G401.6 (cell line): ENCODE measurements at regions not wholly inside any gene's neighbourhood (a gene's known extent, or its start where the extent isn't known, plus 50 kb on each side); places are given as distances from the start of the nearest gene placed in this dataset.
"Not testable (repeated sequence)": the region's sequence is repeated elsewhere in the genome, so short reads cannot be mapped to it uniquely, and the experiment has no call there.

ENCODE experiments used
- FAIRE-seq: peaks from 2 replicates; lab custom pipeline; 2012; peaks lifted over from hg19 to GRCh38; lab: Jason Lieb, UNC

- no peak for FAIRE-seq
Observed at GRCh38 chr5:101728933-101729332, 567.2 kb downstream of the SLCO4C1 start.

DNA sequence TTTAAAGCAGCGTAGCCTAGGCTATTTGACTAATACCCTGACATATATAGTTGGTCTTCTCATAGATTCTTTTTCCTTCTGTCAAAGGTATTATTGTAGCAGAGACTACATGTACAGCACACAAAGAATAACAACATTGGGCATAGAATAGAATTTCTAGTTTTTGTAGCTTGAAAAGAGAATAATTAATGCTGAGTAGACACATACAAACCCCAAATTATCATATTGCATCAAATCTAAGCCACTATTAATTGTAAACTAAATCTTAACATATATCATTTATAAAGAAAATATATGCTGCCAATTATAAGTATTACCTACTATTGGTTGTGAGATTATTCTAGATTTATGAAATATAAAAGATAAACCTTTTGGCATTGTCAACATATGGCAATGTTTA, 574.5 kb downstream of the SLCO4C1 start:
- no peak for FAIRE-seq

DNA sequence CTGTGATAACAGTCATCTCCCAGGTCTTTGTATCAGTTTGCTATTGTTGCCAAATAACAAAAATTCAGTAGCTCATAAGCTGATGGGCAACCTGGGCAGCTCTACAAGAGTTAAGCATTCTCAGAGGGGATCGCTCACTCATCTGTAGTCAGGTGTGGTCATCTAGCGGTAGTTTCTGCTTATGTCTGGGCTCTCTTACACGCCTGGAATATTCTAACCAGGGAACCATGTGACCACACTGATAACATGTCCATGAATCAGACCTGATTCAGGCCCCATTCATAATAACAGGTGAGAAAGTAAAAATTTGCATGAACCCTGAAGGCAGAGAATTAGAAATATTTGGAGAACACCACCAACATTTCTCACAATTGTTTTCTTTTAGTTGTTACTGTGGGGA, 576.1 kb downstream of the SLCO4C1 start:
- FAIRE-seq = no peak

DNA sequence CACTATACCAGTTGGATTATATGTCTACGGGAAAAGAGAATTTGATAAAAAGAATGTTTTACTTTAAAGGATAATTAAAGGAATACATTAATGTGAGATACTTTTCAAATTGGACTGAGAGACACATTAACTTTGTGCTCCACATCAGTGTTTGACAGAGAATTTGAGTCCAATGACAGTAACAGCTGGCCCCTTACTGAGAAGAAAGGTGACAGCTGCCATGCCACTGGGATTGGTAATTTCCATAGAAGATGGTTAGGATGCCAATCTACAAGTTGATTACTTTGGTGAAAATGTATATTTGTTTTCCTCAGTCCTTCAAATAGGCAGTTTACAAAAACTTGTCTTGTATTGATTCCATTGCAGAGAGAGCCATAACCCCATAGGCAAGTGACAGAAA, 578.4 kb downstream of the SLCO4C1 start:
- no peak for FAIRE-seq

DNA sequence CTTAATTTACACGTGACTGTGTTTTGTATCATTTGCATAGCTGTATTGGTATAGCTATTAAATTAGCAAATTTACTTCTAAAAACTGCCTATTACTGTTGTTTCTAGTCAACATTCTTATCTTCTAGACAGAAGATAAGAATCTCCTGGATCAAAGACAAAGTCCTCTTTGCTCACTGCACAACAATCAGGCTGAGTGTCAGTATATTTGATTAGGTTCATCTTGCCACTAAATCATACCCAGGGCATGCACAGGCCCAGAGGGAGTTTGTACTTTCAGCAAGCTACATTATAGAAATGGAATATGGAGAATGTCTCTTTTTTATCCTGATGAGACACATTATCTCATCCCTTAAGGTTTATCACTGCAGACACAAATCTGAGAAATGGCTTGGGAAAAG, 579.1 kb downstream of the SLCO4C1 start:
- FAIRE-seq = no peak

DNA sequence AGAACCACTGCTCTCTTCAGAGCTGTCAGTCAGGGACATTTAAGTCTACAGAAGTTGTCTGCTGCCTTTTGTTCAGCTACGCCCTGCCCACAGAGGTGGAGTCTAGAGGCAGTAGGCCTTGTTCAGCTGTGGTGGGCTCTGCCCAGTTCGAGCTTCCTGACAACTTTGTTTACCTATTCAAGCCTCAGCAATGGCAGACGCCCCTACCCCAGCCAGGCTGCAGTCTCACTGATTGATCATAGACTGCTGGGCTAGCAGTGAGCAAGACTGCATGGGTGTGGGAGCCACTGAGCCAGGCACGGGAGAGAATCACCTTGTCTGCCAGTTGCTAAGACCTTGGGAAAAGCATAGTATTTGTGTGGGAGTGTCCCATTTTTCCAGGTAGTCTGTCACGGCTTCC, 580.3 kb downstream of the SLCO4C1 start:
- not testable (repeated sequence) for FAIRE-seq

GRCh38 chr5:101689306-101689705, 606.8 kb downstream of the SLCO4C1 start:
- no peak for FAIRE-seq

- FAIRE-seq = no peak
Observed at GRCh38 chr5:101688156-101688555, 607.9 kb downstream of the SLCO4C1 start.

DNA sequence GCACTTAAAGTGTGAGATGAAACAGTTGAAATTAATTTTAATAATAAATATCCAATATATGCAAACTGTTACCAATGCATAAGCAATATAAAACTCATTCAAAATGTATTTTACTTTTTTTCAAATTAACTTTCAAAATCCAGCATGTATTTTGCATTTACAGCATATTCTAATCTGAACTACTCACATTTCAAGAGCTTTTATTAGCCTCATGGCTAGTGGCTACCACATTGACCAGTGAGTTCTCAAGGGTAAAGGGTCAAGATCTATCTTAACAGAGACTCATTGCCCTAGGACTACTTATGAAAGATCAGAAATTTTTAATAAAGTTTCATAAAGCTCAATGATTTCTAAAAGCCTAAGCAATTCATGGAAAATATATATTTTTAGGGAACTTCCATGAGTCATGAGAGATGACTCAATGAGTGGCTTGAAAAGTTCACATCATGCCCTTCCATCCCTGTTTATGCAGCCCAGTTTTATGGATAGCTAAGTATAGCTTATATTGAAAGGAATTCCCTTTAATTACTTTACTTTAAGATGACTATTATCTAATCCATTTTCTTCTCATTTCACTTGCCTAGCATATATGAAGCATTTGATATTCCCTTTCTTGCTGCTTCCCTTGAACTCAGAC, 608.6 kb downstream of the SLCO4C1 start:
- FAIRE-seq = no peak

DNA sequence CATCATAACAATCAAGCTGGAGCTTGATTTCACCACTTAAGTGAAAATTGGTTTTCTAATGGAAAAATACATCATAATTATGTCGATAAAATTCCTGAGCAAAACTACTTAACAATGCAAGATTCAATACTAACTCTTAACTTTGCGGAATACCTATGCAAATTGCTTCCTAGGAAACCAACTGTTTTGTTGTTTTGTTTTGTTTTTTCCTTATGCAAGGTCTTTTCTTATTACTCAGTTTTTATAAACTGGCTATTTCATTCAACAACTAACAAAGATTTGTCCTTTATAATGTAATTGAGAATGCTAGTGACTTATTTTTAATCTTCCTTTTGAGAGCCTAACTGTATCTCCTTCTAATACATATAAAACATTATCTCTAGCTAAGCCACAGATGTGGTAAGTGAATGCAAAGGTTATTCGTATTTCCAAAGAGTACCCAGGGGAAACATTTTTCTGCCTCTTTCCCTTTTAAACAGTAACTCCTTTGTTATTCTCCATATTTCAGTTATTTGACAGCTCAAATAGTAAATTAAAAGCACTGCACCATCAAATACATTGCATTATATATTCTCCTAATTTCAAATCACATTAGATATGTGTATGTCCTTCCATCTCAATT, 609.4 kb downstream of the SLCO4C1 start:
- FAIRE-seq = no peak

GRCh38 chr5:101679816-101680215, 616.3 kb downstream of the SLCO4C1 start:
- no peak for FAIRE-seq

- FAIRE-seq = peak; percentile 51
Observed at GRCh38 chr5:101678481-101679193, 617.4 kb downstream of the SLCO4C1 start.

DNA sequence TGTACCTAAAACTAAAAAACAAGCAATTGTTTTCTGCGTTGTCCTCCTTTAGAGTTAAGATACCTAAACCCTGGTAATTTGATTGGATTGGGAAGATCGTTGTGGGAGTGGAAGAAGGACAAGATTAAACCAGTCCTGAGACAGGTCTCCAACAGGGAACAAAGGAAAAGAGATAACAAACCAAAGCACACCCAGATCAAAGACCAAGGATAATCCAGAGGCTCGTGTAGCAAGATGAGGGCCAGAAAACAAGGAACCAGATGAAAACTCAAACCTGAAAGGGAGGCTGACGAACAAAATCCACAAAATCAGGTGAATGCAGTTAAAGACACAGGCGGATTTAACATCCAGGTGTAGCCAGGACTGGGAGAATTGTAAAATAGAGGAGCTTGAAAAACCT, 618.1 kb downstream of the SLCO4C1 start:
- FAIRE-seq = no peak

DNA sequence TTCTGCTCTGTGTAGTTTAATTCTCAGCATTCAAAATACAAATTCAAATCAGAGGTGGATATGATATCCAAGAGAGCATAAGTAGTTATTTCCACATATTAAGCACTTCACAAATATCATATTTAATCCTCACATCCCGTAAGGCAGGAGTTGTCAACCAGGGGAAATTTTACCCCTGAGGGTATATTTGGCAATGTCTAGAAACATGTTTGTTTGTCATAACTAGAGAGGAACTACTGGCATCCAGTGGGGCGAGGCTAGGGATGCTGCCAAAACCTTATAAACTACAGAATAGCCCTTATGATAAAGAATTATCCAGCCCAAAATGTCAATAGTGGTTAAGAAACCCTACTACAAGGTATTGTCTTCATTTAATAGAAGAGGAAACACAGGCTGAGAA, 619.4 kb downstream of the SLCO4C1 start:
- no peak for FAIRE-seq

DNA sequence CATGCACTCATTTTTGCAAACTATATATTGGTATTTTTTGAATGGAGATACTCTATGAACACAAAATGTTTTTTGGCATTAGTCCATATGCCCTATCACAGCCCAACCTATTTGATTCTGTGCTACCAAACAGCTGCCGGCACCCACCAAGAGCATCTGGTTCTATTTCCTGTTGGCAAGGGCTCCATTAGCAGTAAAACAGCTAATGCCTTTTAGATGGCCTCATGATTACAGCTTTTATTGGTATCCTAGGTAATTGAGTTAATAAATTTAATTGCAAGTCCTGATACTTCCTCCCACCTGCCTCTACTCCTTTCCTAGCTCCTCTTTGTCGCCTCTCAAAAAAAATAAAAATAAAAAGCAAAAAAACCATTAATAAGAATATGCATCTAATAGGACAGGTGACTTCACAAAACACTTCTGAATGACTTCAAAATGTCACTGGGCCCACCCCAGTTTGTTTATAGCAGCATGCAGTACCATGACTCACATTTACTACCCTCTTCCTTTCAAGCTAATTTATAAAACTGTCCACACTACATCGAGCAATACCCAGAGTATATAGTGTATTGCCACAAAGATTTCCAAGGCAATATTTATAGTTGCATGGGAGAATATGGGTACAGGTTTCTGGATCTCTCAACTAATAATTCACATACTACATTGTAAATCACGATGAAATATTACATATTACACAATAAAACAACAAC, 620.4 kb downstream of the SLCO4C1 start:
- no peak for FAIRE-seq

DNA sequence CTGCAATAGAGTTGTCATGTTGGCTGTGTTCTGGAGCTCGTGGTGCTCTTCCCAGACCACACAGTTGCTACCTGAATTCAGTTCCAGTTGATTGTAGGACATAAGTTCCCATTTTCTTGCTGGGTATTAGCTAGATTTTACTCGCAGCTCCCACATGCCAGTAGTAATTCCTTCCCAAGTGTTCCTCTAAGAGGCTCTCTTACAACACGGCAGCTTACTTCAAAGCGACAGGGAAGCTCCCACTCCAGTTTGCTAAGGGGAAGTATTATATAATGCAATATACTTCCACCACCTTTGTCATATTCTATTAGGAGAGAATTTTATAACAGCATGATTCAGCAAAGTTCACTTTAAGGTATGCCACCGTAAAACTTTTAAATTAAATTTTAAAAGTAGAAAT, 623.0 kb downstream of the SLCO4C1 start:
- FAIRE-seq = no peak

DNA sequence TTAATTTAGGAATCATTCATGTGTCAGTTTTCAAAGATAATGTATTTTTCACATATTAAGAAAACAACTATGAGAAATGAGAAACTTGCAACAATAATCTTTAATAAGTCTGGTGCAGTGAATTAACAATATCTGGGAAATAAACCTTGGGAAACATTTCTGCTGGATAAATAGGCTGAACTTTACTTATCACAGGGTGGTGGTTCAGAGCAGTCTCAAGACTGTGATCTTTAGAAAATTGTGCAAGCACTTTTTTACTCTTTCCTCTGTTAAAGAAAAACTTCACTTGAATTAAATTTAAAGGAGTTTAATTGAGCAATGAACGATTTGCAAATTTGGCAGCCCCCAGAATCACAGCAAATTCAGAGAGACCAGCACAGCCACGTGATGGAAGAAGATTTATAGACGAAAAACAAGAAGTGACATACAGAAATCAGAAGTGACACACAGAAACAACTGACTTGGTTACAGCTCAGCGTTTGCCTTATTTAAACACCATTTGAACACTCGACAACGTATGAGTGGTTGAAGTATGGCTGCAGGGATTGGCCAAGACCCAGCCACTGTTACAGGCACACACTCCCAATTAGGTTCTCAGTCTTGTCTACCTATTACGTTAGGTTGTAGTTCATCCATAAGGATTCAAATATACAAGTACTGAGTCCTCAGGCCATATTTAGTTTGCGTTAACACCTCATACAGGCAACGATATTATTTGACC, 631.9 kb downstream of the SLCO4C1 start:
- FAIRE-seq = no peak

DNA sequence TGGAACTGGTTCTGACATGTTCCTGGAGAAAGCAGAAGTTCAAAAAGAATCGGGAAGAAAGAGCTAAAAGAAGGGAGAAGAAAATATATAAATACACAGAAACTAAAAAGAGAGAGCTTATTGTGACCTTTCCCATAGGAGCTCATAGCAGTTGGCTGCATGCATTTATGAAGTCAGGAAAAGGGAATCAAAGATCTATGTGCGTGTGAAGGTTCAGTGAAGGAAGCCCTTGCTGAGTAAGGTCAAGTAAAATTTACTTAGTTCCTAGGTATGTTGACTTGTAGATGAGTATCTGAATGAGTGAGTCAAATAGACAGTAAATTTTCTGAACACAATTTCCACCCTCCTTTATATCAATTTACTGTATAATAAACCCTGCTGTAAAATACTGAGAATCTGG, 632.5 kb downstream of the SLCO4C1 start:
- FAIRE-seq = no peak

DNA sequence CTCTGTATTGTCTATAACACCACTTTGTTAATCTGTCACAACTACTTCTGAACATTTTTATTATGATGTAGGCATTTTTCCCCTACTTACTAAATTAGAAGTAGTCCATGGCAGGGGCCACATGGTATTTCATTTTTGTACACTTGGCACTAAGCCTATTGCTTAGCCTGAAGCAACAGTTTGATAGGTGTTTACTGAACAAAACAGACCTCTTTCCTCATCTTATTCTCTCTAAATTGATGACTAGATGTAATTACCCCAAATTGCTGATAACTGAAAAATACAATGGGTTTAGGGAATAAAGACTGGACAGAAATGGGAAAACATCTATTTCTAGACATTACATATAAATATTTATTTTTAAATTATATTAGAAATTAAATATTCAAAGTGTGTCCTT, 633.8 kb downstream of the SLCO4C1 start:
- no peak for FAIRE-seq

DNA sequence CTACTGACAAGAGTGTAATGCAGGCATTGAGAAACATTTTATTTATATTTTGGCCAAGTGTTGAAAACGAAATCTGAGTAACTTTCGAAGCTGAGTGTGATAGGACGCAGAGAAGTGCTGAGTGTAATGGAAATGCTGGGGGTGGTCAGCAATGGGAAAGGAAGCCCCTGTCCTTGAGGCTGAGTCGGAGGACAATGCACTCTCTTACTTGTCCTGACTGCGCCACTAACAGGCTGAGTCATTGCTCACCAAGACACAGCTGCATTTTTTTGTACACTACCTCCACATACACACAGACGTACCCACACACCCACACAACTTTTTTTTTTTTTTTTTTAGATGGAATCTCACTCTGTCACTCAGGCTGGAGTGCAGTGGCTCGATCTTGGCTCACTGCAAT, 637.7 kb downstream of the SLCO4C1 start:
- FAIRE-seq = no peak

GRCh38 chr5:101653996-101654395, 642.1 kb downstream of the SLCO4C1 start:
- FAIRE-seq = no peak

DNA sequence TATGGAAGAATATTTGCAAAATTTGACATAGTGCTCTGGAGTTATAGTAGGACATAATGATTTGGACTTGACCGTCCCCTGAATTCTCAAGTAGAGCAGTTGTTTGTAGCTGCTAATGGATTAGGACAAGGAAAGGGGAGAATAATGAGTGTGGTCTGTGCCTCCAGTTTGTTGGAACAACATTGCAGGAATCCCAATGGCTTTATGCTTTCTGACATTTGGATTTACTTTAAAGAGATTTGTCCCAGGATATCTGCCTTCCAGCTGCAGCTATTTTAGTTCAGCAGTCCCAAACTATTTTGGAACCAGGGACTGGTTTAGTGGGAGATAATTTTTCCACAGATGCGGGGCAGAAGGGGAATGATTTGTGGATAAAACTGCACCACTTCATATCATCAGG, 648.2 kb downstream of the SLCO4C1 start:
- FAIRE-seq = no peak

- FAIRE-seq = no peak
Observed at GRCh38 chr5:101643794-101644193, 652.3 kb downstream of the SLCO4C1 start.
